K562 (cell line): ENCODE measurements at regions not wholly inside any gene's neighbourhood (a gene's known extent, or its start where the extent isn't known, plus 50 kb on each side); places are given as distances from the start of the nearest gene placed in this dataset.

Experiments used
- KDM4B ChIP-seq, 2 experiments: fragments of 450-650 bp in 1 of 2; sonication (generic) in 1 of 2; IDR thresholded peaks; 2 replicates each; pipeline ENCODE4 v1.6.1; 2016 to 2017; ENCODE audit warnings: borderline replicate concordance in 2 of 2, antibody characterized with exemption in 1 of 2, low read depth in 1 of 2, mild to moderate bottlenecking in 1 of 2
- RREB1 ChIP-seq: fragments of 250-450 bp; sonication (Bioruptor Pico); IDR thresholded peaks from 2 replicates; pipeline ENCODE4 v1.4.0; 2020
- STAT5B ChIP-seq: fragments of 250-450 bp; sonication (Bioruptor Pico); IDR thresholded peaks from 2 replicates; pipeline ENCODE4 v1.8.0; 2021; ENCODE audit warnings: mild to moderate bottlenecking, inconsistent platforms
- STAT6 ChIP-seq: sonication (generic); formaldehyde crosslinking; IDR thresholded peaks from 2 replicates; pipeline ENCODE4 v1.8.1; 2023; ENCODE audit warnings: mild to moderate bottlenecking, missing genetic modification reagents
- U2AF1 ChIP-seq: fragments of 200-400 bp; formaldehyde crosslinking; optimal IDR thresholded peaks from 2 replicates; pipeline ENCODE3; 2017; ENCODE audit warnings: mild to moderate bottlenecking, low read depth, low read length, moderate library complexity
- XRCC5 ChIP-seq: fragments of 200-400 bp; formaldehyde crosslinking; IDR thresholded peaks from 2 replicates; pipeline ENCODE4 v1.6.1; 2017; ENCODE audit warnings: low read depth, mild to moderate bottlenecking, low read length
- ZFP91 ChIP-seq: sonication (generic); formaldehyde crosslinking; IDR thresholded peaks from 2 replicates; pipeline ENCODE4 v1.8.0; 2022; ENCODE audit warnings: mild to moderate bottlenecking, missing genetic modification reagents
- ZFX ChIP-seq: sonication (generic); formaldehyde crosslinking; IDR thresholded peaks from 2 replicates; pipeline ENCODE4 v1.8.0; 2022; ENCODE audit warnings: mild to moderate bottlenecking, missing genetic modification reagents, moderate library complexity
- ZHX1 ChIP-seq: fragments of 150-350 bp; conservative IDR thresholded peaks from 2 replicates; pipeline ENCODE4 v1.6.1; 2014; ENCODE audit warnings: low read length

- TF ChIP-seq RREB1 (CRISPR knock-in tag) (no peak), KDM4B (IDR thresholded peaks at IDR 0.05; ENCODE audit: borderline replicate concordance in 2 of 2, low read depth in 1 of 2) (no peak), ZFX (CRISPR knock-in tag) (no peak), STAT5B (CRISPR knock-in tag) (no peak), XRCC5 (no peak), ZHX1 (no peak), U2AF1 (no peak), STAT6 (CRISPR knock-in tag) (no peak), ZFP91 (CRISPR knock-in tag) (no peak)
Observed at GRCh38 chr4:180698550-180699195, 1544.5 kb upstream of the TENM3 start (continued).
